Mucosa of descending colon (tissue), 3 donors: ENCODE measurements at regions not wholly inside any gene's neighbourhood (a gene's known extent, or its start where the extent isn't known, plus 50 kb on each side); places are given as distances from the start of the nearest gene placed in this dataset.

Experiments used
- ATAC-seq: fragments of 200-7000 bp; cut with Tn5 transposase; one replicate; pipeline ENCODE4 v1.9.1; 2020; ENCODE audit warnings: mild to moderate bottlenecking, moderate library complexity
- DNase-seq, 3 donors: peaks; one replicate each; pipeline ENCODE4 v3.0.0-alpha.2; 2020
- H3K36me3 ChIP-seq: fragments of 200-600 bp; one replicate; pipeline ENCODE4 v1.8.0; 2021; ENCODE audit warnings: low read depth, mild to moderate bottlenecking
- H3K4me1 ChIP-seq: fragments of 200-600 bp; one replicate; pipeline ENCODE4 v1.8.0; 2021; ENCODE audit warnings: low read depth, mild to moderate bottlenecking
- H3K4me3 ChIP-seq: fragments of 200-600 bp; one replicate; pipeline ENCODE4 v1.8.0; 2021; ENCODE audit warnings: mild to moderate bottlenecking
- H3K9me3 ChIP-seq: fragments of 200-600 bp; one replicate; pipeline ENCODE4 v1.8.0; 2021; ENCODE audit warnings: mild to moderate bottlenecking
- intact Hi-C, 2 donors: fragments of 100-400 bp; cut with DNase I in 1 of 2; cut with micrococcal nuclease in 1 of 2; formaldehyde crosslinking; loops; one replicate each; pipeline versions ENCODE4 v1.11.0 to v1.11.1; 2022; cut with DNase I, micrococcal nuclease
- TF ChIP-seq, protein P1 (sequence below): fragments of 200-600 bp; IDR thresholded peaks from one replicate; pipeline ENCODE4 v1.8.0; 2022; ENCODE audit warnings: antibody characterized with exemption, mild to moderate bottlenecking
- donor health status: DM: no; HTN: no; CAD: no; lungs with moderate emphysema.
- donor health status: DM: no; HTN: no; CAD: no.
- donor health status: DM: no; HTN: yes; CAD: no.

DNA sequence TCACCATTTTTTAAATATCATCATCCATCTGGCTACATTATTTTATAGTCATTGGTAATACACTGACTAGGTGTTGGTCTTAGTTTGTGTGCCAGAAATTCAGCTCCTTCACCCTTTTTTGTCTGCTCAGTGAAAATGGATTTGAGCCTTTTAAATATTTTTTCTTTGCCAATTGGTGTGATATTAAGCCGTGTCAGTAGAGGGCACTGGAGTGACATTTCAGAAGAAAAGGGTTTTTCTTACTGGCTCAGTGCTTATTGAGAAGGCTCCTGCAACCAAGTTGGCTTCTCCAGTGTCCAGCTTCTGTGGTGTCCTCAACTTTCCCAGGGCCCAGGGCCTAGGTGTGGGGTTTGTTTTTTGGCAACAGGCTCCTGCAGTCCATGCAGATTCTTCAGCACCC is 546.6 kb downstream of the DACH1 start:
- Histone ChIP-seq H3K4me3 (no peak overlapping the region), H3K9me3 (no peaks in the 10 kb centered on the region), H3K36me3 (no peaks in the 10 kb centered on the region), H3K4me1 (peaks cover 3% of the 10 kb centered on the region)
- intact Hi-C loops: no loop called here
- peak in 1 of 3 donors; percentile 35 for DNase-seq
- ATAC-seq: peak; percentile 61
- TF ChIP-seq, protein P1, sequence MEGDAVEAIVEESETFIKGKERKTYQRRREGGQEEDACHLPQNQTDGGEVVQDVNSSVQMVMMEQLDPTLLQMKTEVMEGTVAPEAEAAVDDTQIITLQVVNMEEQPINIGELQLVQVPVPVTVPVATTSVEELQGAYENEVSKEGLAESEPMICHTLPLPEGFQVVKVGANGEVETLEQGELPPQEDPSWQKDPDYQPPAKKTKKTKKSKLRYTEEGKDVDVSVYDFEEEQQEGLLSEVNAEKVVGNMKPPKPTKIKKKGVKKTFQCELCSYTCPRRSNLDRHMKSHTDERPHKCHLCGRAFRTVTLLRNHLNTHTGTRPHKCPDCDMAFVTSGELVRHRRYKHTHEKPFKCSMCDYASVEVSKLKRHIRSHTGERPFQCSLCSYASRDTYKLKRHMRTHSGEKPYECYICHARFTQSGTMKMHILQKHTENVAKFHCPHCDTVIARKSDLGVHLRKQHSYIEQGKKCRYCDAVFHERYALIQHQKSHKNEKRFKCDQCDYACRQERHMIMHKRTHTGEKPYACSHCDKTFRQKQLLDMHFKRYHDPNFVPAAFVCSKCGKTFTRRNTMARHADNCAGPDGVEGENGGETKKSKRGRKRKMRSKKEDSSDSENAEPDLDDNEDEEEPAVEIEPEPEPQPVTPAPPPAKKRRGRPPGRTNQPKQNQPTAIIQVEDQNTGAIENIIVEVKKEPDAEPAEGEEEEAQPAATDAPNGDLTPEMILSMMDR: no peak

DNA sequence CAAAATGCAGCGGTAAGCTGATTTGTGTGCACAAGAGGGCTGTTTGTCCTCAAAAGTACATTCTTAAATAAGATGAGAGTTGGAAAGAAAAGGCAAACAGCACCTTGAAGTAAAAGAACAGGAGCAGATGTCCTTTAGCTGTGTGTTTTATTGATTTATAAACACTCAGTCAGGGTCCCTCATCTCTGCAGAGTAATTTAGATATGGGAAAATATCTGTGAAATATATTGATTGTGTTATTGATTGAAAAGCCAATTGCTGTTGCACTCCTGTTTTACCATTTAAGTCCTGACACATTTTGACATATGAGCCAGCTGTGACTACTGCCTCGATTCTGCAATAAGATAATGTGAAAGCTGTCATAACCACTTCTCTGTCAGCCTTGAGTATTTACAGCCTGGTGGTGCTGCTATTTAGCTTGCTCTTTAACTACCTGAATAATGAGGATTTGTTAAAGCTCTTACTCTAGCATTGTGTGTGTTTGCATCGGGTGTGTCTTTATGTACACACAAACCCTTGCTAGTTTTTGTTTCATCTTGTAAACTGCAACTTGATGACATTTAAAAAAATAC is 550.1 kb downstream of the DACH1 start:
- Histone ChIP-seq H3K4me3 (no peak overlapping the region), H3K9me3 (no peaks in the 10 kb centered on the region), H3K36me3 (no peaks in the 10 kb centered on the region), H3K4me1 (peaks cover 3% of the 10 kb centered on the region)
- DNase-seq (no peak), ATAC-seq (peak; percentile 38)
- TF ChIP-seq, protein P1: no peak
- intact Hi-C loops: no loop called here

DNA sequence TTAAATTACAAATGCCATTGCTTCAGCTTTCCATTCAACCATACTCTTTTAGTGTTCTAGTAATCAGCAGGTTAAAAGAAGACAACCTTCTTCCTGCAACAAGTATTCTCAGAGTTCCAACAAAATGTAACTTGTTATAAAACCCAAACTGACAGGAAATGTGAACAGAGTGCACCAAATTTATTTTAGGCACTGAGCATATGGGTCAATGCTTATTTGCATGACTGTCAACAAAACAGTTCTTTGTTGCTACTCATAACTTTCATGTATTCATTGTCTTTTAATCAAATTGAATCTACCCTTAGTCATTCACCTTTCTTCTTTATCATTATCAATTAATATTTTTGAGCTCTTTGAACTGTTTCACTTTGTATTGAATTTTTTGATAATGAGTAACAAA is 554.1 kb downstream of the DACH1 start:
- intact Hi-C loops: no loop called here
- Histone ChIP-seq H3K4me1 (peaks cover 3% of the 10 kb centered on the region), H3K4me3 (no peak overlapping the region), H3K9me3 (no peaks in the 10 kb centered on the region), H3K36me3 (no peaks in the 10 kb centered on the region)
- TF ChIP-seq, protein P1: no peak
- DNase-seq: no peak
- no peak for ATAC-seq

DNA sequence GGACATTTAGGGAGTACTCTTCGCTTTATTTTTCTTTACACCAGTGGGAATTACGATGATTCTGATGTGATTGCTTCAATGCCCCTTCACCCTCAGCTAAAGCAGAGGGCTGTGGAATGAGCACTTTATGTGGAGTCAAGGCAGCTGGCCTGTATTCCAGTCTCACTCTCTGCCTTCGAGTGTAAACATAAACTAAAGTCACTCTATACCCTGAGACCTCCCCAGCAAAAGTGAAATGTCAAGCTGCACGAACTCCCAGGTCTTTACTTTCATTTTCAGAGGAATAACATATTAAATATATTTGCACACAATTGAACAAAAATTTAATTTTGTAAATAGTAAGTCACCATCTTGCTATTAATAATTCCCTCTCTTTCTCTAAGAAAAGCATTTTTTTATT is 557.1 kb downstream of the DACH1 start:
- TF ChIP-seq, protein P1: no peak
- ATAC-seq: no peak

DNA sequence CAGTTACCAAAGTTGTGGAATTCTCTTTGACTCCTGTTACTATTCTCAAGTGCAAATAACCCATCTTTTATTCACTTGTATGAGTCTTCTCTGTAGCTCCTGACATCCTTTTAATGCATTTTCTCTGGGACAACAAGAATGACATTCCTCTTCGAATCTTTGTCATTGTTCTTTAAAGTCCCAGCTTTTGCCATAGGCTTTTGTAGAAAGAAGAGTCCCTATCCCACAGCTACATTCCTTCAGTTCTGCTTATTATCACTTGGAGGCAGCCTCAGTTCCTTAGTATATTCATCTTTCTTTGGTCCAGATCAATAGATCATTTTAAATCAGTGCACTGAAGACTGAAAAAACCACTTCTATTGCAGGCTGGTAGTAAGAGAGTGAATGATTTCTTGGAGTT is 560.2 kb downstream of the DACH1 start:
- Histone ChIP-seq H3K4me3 (no peak overlapping the region), H3K9me3 (no peaks in the 10 kb centered on the region), H3K36me3 (no peaks in the 10 kb centered on the region), H3K4me1 (no peaks in the 10 kb centered on the region)
- TF ChIP-seq, protein P1: no peak
- ATAC-seq: no peak
- no peak for DNase-seq
- intact Hi-C loops: loop anchor here in 1 of 2 donors (10.0 kb wide), 1 partner anchor 568 kb away; no protein-coding TSS in a partner anchor

More for the DNA sequence above, 557.1 kb downstream of the DACH1 start:
- DNase-seq: no peak
- intact Hi-C loops: loop anchor here in 1 of 2 donors (10.0 kb wide), 1 partner anchor 565 kb away; no protein-coding TSS in a partner anchor
- no peaks in the 10 kb centered on the region for H3K9me3 ChIP-seq
- H3K36me3 ChIP-seq: no peaks in the 10 kb centered on the region
- no peak overlapping the region for H3K4me3 ChIP-seq
- no peaks in the 10 kb centered on the region for H3K4me1 ChIP-seq
